HCT116 (cell line): ENCODE measurements at regions not wholly inside any gene's neighbourhood (a gene's known extent, or its start where the extent isn't known, plus 50 kb on each side); places are given as distances from the start of the nearest gene placed in this dataset.

Source experiments
- ATF3 ChIP-seq: IDR thresholded peaks from 2 replicates; pipeline ENCODE4 v1.6.1; 2012
- CBX3 ChIP-seq: IDR thresholded peaks from 2 replicates; pipeline ENCODE4 v1.6.1; 2012; ENCODE audit warnings: low read depth
- EGR1 ChIP-seq: IDR thresholded peaks from 2 replicates; pipeline ENCODE4 v1.6.1; 2012; ENCODE audit warnings: low read depth
- POLR2A ChIP-seq: IDR thresholded peaks from 2 replicates; pipeline ENCODE4 v1.7.0; 2011; ENCODE audit warnings: borderline replicate concordance; ENCODE audit not compliant: insufficient read depth, insufficient read length; ENCODE audit errors: extremely low read depth
- POLR2AphosphoS5 ChIP-seq: IDR thresholded peaks from 2 replicates; pipeline ENCODE4 v1.6.1; 2011; ENCODE audit warnings: mild to moderate bottlenecking, low read depth, low read length, moderate library complexity
- RAD21 ChIP-seq: IDR thresholded peaks from 2 replicates; pipeline ENCODE4 v1.6.1; 2012; ENCODE audit warnings: low read depth, mild to moderate bottlenecking
- SP1 ChIP-seq: IDR thresholded peaks from 2 replicates; pipeline ENCODE4 v1.6.1; 2012; ENCODE audit warnings: low read depth
- YY1 ChIP-seq: IDR thresholded peaks from 2 replicates; pipeline ENCODE4 v1.6.1; 2011; ENCODE audit warnings: low read length, low read depth, moderate library complexity, mild to moderate bottlenecking; ENCODE audit not compliant: insufficient replicate concordance; ENCODE audit errors: extremely low read depth
- ZNF274 ChIP-seq: fragments of 200-500 bp; sonication (Bioruptor generic); IDR thresholded peaks from 2 replicates; pipeline ENCODE4 v1.6.1; 2014; ENCODE audit warnings: mild to moderate bottlenecking, low read depth, low read length, inconsistent platforms
- TF ChIP-seq, protein P1 (sequence below), 3 experiments: fragments of 200-600 bp in 1 of 3; sonication (generic) in 1 of 3; IDR thresholded peaks in 2 of 3; conservative IDR thresholded peaks in 1 of 3; 2 replicates each; pipeline ENCODE4 v1.5.1; 2012 to 2017; ENCODE audit warnings: low read depth in 2 of 3, low read length in 2 of 3, antibody characterized with exemption in 1 of 3, borderline replicate concordance in 1 of 3, control low read depth in 1 of 3, mild to moderate bottlenecking in 1 of 3, mixed read lengths in 1 of 3, mixed run types in 1 of 3, moderate library complexity in 1 of 3; ENCODE audit not compliant: insufficient read depth in 1 of 3
- TF ChIP-seq, protein P2 (sequence below): IDR thresholded peaks from 2 replicates; pipeline ENCODE4 v1.6.1; 2012; ENCODE audit warnings: low read depth

DNA sequence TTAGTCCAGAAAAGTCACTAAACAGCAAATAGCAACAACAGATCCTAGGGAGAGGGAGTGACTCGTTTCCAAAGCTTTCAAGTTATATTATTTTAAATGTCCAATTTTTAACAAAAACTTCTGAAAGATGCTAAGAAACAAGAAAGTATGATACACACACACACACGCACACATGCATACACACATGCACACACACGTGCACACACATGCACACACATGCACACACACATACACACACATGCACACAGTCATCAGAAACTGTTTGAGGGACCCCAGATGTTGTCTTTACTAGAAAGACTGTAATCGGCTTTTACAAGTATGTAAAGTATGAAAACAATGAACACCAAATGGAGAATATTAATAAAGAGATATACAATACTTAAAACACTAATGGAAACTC is 825.4 kb downstream of the UQCRFS1 start:
- TF ChIP-seq, protein P1, sequence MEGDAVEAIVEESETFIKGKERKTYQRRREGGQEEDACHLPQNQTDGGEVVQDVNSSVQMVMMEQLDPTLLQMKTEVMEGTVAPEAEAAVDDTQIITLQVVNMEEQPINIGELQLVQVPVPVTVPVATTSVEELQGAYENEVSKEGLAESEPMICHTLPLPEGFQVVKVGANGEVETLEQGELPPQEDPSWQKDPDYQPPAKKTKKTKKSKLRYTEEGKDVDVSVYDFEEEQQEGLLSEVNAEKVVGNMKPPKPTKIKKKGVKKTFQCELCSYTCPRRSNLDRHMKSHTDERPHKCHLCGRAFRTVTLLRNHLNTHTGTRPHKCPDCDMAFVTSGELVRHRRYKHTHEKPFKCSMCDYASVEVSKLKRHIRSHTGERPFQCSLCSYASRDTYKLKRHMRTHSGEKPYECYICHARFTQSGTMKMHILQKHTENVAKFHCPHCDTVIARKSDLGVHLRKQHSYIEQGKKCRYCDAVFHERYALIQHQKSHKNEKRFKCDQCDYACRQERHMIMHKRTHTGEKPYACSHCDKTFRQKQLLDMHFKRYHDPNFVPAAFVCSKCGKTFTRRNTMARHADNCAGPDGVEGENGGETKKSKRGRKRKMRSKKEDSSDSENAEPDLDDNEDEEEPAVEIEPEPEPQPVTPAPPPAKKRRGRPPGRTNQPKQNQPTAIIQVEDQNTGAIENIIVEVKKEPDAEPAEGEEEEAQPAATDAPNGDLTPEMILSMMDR (IDR thresholded peaks at IDR 0.05 in 2 of 3, conservative IDR thresholded peaks at IDR 0.05 in 1 of 3; ENCODE audit: borderline replicate concordance in 1 of 3, insufficient read depth in 1 of 3, low read depth in 2 of 3, low read length in 2 of 3), result no peak
- TF ChIP-seq EGR1, result no peak
- TF ChIP-seq YY1, result no peak
- TF ChIP-seq ZNF274, result no peak
- no peak for TF ChIP-seq ATF3
- TF ChIP-seq SP1, result no peak
- no peak for TF ChIP-seq POLR2AphosphoS5
- TF ChIP-seq, protein P2, sequence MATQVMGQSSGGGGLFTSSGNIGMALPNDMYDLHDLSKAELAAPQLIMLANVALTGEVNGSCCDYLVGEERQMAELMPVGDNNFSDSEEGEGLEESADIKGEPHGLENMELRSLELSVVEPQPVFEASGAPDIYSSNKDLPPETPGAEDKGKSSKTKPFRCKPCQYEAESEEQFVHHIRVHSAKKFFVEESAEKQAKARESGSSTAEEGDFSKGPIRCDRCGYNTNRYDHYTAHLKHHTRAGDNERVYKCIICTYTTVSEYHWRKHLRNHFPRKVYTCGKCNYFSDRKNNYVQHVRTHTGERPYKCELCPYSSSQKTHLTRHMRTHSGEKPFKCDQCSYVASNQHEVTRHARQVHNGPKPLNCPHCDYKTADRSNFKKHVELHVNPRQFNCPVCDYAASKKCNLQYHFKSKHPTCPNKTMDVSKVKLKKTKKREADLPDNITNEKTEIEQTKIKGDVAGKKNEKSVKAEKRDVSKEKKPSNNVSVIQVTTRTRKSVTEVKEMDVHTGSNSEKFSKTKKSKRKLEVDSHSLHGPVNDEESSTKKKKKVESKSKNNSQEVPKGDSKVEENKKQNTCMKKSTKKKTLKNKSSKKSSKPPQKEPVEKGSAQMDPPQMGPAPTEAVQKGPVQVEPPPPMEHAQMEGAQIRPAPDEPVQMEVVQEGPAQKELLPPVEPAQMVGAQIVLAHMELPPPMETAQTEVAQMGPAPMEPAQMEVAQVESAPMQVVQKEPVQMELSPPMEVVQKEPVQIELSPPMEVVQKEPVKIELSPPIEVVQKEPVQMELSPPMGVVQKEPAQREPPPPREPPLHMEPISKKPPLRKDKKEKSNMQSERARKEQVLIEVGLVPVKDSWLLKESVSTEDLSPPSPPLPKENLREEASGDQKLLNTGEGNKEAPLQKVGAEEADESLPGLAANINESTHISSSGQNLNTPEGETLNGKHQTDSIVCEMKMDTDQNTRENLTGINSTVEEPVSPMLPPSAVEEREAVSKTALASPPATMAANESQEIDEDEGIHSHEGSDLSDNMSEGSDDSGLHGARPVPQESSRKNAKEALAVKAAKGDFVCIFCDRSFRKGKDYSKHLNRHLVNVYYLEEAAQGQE, result no peak
- no peak for TF ChIP-seq CBX3
- no peak for TF ChIP-seq POLR2A
- no peak for TF ChIP-seq RAD21
